ENCODE measurements at regions not wholly inside any gene's neighbourhood (a gene's known extent, or its start where the extent isn't known, plus 50 kb on each side); places are given as distances from the start of the nearest gene placed in this dataset.

GRCh38 chr5:136811551-136811950, 446.2 kb upstream of the TRPC7 start:
- DNase-seq (ENCODE audit: low spot score): no peak
- ATAC-seq: no peak

DNA sequence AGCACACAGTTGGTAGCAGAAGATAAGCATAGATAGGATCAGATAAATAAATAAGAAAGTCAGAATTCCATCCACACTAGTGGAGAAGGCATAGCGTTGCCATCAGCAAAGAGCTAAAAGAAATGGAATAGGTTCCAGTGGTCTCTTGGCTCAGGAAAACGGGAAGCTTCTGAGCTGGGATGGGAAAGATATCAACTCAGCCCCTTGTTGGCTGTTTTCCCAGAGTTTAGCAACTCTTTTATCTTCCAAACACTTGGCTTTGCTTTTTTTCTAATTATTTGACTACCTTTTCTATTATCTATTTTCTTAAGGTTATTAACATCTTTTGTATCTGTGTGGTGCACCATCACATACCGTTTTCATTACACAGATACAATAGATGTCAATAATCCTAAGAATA, 445.7 kb upstream of the TRPC7 start:
- no peak for ATAC-seq
- DNase-seq (ENCODE audit: low spot score): no peak

DNA sequence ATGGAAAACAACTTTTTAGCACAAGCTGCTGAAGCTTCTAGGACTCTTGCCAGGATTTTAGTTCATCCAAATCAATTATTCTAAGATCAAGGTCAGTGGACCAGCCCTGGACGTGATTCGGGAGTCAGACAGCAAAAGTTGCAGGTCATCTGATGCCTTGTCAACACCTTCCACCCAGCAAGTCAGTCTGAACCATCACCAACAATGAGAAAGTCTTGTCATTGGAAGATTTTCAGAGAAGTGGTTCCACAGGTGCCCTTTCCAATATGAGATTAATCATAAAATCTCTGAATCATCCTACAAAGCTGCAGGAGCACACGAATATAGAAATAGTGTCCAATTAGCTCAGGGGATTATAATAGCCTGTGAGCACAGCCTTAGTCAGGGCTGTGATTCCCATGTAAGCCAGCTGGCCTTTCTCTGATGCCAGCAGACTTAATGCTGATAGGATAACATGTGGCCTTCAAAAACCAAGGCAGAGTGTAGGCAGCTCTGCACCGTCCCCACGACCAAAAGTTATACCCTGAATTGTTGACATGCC, 445.0 kb upstream of the TRPC7 start:
- no peak for ATAC-seq

DNA sequence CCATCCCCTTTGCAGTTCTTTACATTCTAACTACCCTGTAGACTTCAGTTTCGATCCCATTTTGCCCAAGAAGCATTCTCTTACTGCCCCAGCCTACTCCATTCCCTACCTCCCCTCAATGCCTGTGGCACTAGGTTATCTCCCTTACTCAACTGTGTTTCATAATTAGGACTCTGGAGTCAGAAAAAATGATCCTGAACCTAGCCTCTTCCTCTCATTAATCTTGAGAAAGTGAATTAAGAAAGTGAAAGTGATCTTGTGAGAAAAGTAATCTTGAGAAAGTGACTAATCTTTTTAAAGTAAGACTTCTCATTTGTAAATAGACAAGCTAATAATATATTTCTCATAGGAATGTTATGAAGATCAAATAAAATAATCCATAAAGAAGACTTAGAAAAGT, 444.0 kb upstream of the TRPC7 start:
- DNase-seq (ENCODE audit: low spot score) (no peak), ATAC-seq (no peak)

More for the DNA sequence above, 445.0 kb upstream of the TRPC7 start:
- DNase-seq (ENCODE audit: low spot score): no peak

- DNase-seq (ENCODE audit: low spot score): no peak
Measured at GRCh38 chr5:136808756-136809155, 443.4 kb upstream of the TRPC7 start.

DNA sequence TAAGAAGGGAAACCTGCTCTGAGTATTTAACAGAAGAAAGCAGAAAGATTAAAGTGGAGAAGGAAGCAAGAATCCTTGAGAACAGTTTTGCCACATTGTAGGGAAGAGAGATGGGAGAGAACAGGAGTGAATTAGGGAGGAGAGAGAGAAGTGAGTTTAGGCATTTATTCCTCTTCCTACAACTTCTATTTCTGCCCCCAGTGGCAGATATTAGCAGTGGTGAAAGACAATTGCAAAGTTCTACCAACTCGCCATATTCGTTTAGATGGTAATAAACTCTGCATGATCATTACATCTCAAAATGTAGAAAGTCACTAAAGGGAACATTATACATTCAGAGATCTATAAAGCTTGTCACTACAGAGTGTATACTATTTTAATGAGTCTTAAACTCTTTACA, 440.1 kb upstream of the TRPC7 start:
- ATAC-seq (no peak), DNase-seq (ENCODE audit: low spot score) (no peak)

More at GRCh38 chr5:136808756-136809155, 443.4 kb upstream of the TRPC7 start:
- no peak for ATAC-seq

DNA sequence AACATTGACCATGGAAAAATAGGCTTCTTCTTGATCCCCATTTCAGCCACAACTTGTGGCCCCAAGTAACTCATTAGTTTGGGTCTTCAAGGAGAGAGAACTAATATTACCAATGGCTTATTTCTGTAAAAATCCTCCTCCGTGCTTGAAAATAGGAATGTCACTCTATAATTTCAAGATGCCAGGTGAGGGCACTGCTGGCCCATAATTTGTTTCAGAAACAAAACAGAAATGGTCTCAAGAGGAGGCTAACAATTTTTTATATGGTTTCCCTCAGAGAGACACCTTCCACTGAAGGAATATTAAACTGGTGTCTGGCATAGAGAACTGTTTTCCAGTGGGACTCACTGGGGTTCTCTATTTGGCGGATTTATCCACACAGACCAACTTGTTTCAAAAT, 437.0 kb upstream of the TRPC7 start:
- no peak for ATAC-seq

GRCh38 chr5:136799806-136800372, 434.5 kb upstream of the TRPC7 start:
- no peak for DNase-seq (ENCODE audit: low spot score)
- no peak for ATAC-seq

More for the DNA sequence above, 437.0 kb upstream of the TRPC7 start:
- DNase-seq (ENCODE audit: low spot score): no peak

- DNase-seq (ENCODE audit: low spot score) (no peak), ATAC-seq (no peak)
Measured at GRCh38 chr5:136793300-136793699, 428.0 kb upstream of the TRPC7 start.

DNA sequence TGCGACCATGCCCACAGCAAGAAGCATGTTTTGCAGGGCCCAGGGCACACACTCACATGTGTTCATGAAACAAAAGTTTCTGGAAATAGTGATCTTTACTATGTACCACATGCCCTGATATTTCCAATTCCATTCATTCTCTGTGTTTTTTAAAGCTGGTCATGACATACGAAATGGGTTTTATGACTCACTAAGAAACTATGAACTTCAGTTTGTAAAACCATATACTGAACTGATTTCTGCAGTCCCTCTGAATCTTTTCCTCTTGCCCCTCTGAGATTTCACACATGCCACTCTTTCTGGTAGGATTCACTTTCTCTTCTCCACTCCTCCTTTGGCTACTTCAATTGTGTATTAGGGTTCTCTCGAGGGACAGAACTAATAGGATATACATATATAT, 416.1 kb upstream of the TRPC7 start:
- ATAC-seq (no peak), DNase-seq (ENCODE audit: low spot score) (no peak)

DNA sequence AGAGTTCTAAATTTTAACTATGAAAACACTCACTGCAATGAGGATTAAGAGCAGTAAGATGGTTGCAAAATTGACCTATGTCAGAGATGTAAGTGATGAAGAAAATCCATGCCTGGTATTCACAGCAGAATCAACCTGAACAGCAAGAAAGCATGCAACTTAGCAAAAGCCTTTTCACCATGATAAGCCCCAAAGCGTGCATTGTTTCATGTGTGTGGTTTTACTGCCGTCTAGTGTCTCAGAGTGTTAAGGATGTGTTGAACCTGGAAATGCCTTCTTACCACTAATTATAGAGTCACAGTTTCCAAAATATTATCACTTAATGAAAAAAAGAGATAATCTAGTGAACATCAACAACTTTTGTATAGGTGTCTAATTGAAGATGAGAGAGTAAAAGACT, 415.2 kb upstream of the TRPC7 start:
- DNase-seq (ENCODE audit: low spot score) (no peak), ATAC-seq (no peak)

DNA sequence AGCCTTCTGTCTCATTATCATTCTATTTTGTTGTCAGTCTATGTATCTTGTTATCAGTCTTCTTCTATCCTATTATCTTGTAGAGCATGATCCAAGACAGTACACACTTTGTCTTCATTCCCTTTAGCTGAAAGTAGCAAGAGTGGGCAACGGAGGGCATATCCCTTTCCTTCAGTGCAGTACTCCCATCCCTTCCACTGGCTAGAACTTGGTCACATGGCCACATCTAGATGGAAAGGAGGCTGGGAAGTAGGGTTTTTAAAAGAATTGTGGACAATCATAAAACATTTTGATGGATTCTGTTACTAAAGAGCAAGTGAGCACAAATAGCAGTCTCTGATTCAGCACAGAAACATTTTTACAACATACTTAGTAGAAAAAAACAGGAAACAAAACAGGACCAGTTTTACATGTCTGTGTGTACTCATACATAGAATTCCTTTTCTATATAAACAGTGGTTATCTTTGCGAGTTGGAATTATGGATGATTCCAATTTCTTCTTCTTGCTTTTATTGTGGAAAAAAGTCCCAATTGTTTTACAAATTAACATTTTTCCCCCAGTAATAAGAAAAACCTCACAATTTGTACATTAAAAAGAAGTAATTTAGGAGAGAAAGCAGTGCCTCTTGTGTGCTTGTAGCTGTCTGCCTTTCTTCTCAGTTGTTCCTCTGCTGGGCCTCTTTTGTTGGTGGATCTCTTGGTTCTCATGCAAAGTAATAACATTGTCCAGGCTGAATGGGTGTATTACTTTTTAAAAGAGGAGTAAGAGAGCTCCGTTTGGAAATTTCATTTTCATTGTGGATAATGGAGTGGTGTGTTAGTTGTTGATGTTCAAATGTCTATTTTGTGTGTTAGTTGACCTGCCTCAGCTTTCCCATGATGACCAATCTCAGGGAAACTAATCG, 410.9 kb upstream of the TRPC7 start:
- ATAC-seq (no peak), DNase-seq (ENCODE audit: low spot score) (no peak)

GRCh38 chr5:136772491-136772890, 407.1 kb upstream of the TRPC7 start:
- ATAC-seq: no peak
- no peak for DNase-seq (ENCODE audit: low spot score)

GRCh38 chr5:136769900-136770684, 404.7 kb upstream of the TRPC7 start:
- ATAC-seq: peak; percentile 90
- peak; percentile 51 for DNase-seq (ENCODE audit: low spot score)

- DNase-seq (ENCODE audit: low spot score): no peak
- no peak for ATAC-seq
Measured at GRCh38 chr5:136769093-136769492, 403.7 kb upstream of the TRPC7 start.

GRCh38 chr5:136768457-136768856, 403.1 kb upstream of the TRPC7 start:
- ATAC-seq (no peak), DNase-seq (ENCODE audit: low spot score) (no peak)

- DNase-seq (ENCODE audit: low spot score) (no peak), ATAC-seq (no peak)
Measured at GRCh38 chr5:136766456-136766855, 401.1 kb upstream of the TRPC7 start.

GRCh38 chr5:136764601-136765000, 399.3 kb upstream of the TRPC7 start:
- ATAC-seq: no peak
- no peak for DNase-seq (ENCODE audit: low spot score)

DNA sequence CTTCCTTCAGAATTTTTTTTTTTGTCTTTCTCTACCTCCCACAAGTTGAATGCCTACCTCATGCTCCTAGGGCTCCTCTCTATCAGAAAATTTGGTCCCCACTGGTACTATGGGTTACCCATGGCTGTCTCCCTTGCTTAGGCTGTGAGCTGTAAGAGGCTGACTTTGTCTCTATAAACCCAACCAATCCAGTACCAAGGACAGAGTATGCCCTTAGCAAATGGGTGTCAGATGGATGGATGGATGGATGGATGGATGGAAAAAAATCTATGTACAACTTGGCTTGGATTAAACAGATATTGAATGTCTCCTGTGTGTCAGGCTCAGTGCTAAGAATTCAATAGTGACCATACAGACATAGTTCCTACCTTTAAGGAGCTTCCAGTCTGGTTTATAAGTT, 398.2 kb upstream of the TRPC7 start:
- ATAC-seq (no peak), DNase-seq (ENCODE audit: low spot score) (no peak)

DNA sequence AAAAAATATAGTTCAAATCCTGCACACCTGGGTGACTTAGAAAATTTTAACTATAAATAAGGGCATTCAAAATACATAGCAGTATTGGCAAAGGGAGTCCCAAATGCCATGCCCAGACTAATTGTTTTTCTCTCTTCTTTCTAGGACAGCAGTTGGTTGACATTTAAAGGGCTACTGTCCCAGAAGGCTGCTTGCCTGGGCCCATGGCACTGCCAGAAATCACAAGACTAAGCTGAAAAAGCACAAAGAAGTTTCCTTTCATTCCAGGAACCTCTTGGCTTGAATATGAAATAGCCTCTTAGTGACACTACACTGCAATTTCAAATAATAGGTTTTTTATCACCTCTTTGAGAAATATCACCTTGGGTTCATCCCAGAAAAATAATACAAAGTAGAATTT, 388.9 kb upstream of the TRPC7 start:
- DNase-seq (ENCODE audit: low spot score): no peak
- no peak for ATAC-seq

DNA sequence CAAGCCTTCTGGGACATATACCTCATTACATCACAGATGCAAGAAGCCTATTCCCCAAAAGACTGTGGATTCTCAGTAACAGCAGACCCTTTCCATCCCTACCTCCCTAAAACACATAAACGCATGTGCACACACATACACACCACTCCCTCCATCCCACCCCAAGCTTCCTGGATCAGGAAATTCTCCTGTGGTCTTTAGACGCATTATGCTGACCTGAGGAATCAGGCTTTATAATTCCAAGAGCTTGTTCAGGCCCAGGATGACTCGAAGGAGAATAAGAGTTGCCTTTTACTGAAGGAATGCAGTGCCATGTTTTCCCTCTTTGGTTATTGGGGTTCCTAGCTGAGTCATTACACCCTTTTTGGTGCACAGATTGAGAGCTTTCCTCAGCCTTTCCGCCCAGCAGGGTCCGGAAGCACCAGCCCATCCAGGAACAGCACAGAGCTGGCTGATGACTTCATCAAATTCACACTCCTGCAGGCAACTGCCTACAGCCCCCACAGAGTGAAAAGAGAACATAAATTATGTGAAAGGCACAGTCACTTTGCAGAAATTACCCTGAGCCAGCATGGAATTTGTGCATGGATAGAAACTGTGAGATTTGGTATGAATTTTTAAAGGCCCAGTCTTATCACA, 385.0 kb upstream of the TRPC7 start:
- DNase-seq (ENCODE audit: low spot score) (no peak), ATAC-seq (no peak)

All from left lobe of liver (tissue), 2 donors.